K562 (cell line): ENCODE measurements at regions not wholly inside any gene's neighbourhood (a gene's known extent, or its start where the extent isn't known, plus 50 kb on each side); places are given as distances from the start of the nearest gene placed in this dataset.

Experiments used
- ATAC-seq: fragments of 200-7000 bp; cut with Tn5 transposase; 3 replicates; pipeline ENCODE4 v1.9.1; 2020; ENCODE audit warnings: moderate library complexity
- BruUV-seq: library from RNA; stranded (reverse); fragments of 400-500 nt; replicated peaks from 2 replicates; lab custom pipeline; 2021; lab: Mats Ljungman, UMichigan
- CTCF ChIA-PET: fragments of 300-600 bp; formaldehyde crosslinking; extraction: SDS; loops from one replicate; lab custom pipeline; 2021; ENCODE audit warnings: low intra/inter-chr PET ratio; lab: Yijun Ruan, JAX
- POLR2A ChIA-PET: fragments of 300-600, 350-650 bp; sonication (Branson Sonifier 250); formaldehyde crosslinking; extraction: SDS; loops from one replicate; lab custom pipeline; 2021; ENCODE audit warnings: antibody characterized with exemption, inconsistent platforms; lab: Yijun Ruan, JAX
- DNase-seq, 4 experiments: peaks; one replicate each; pipeline versions ENCODE4 v3.0.0 to v3.0.0-alpha.2; 2011 to 2018; ENCODE audit warnings: low spot score in 3 of 4, mixed read lengths in 3 of 4; ENCODE audit errors: extremely low read depth in 1 of 4
- FAIRE-seq: peaks from 2 replicates; lab custom pipeline; 2011; peaks lifted over from hg19 to GRCh38; lab: Jason Lieb, UNC
- H2AFZ ChIP-seq: 2 replicates; pipeline ENCODE4 v1.6.0; 2011; ENCODE audit warnings: low read depth, low read length, control low read depth, inconsistent platforms
- H3K27ac ChIP-seq: fragments of 200-600 bp; 3 replicates; pipeline ENCODE4 v1.8.0; 2011; ENCODE audit warnings: low read depth, mild to moderate bottlenecking, control low read depth, inconsistent platforms, low read length, moderate library complexity, mixed read lengths; ENCODE audit errors: extremely low read depth
- H3K27me3 ChIP-seq, 2 experiments: fragments of 300-600 bp in 1 of 2; 2 replicates in 1 of 2; 3 replicates in 1 of 2; pipeline versions ENCODE4 v1.6.0 to v1.8.0; 2011; ENCODE audit warnings: inconsistent platforms in 2 of 2, low read length in 2 of 2, mild to moderate bottlenecking in 1 of 2, mixed read lengths in 1 of 2, moderate library complexity in 1 of 2; ENCODE audit not compliant: control insufficient read depth in 2 of 2, insufficient read depth in 2 of 2
- H3K36me3 ChIP-seq: fragments of 300-600 bp; 3 replicates; pipeline ENCODE4 v1.8.0; 2011; ENCODE audit warnings: mild to moderate bottlenecking, low read length, inconsistent platforms; ENCODE audit not compliant: control insufficient read depth, insufficient read depth
- H3K4me1 ChIP-seq, 2 experiments: fragments of 200-600 bp in 1 of 2; replicated peaks in 1 of 2; 2 replicates in 1 of 2; 3 replicates in 1 of 2; pipeline versions ENCODE4 v1.5.1 to v1.8.0; 2011; ENCODE audit warnings: inconsistent platforms in 2 of 2, low read length in 2 of 2, mild to moderate bottlenecking in 1 of 2, mixed read lengths in 1 of 2, moderate library complexity in 1 of 2; ENCODE audit not compliant: control insufficient read depth in 2 of 2, insufficient read depth in 2 of 2
- H3K4me2 ChIP-seq: 2 replicates; pipeline ENCODE4 v1.6.1; 2011; ENCODE audit warnings: low read length, control low read depth, inconsistent platforms, mixed read lengths; ENCODE audit not compliant: insufficient read depth
- H3K4me3 ChIP-seq: fragments of 200-600 bp; sonication (generic), shearing (Covaris generic); 2 replicates; pipeline ENCODE4 v1.5.1; 2016; ENCODE audit warnings: control low read depth, inconsistent platforms
- H3K79me2 ChIP-seq: fragments of 200-600 bp; 3 replicates; pipeline ENCODE4 v1.8.0; 2011; ENCODE audit warnings: low read length, inconsistent platforms; ENCODE audit not compliant: control insufficient read depth, insufficient read depth
- H3K9ac ChIP-seq, 2 experiments: 2 replicates each; pipeline versions ENCODE4 v1.6.0 to v1.6.1; 2011; ENCODE audit warnings: low read depth in 2 of 2, low read length in 2 of 2, control low read depth in 1 of 2, inconsistent platforms in 1 of 2, mild to moderate bottlenecking in 1 of 2, mixed read lengths in 1 of 2; ENCODE audit not compliant: insufficient read depth in 1 of 2
- H3K9me1 ChIP-seq: one replicate; pipeline ENCODE4 v1.6.0; 2011; ENCODE audit warnings: inconsistent platforms, mild to moderate bottlenecking, low read length, moderate library complexity; ENCODE audit not compliant: control insufficient read depth, insufficient read depth
- H3K9me3 ChIP-seq: replicated peaks from 2 replicates; pipeline ENCODE4 v1.5.1; 2011; ENCODE audit warnings: low read depth, low read length, inconsistent platforms; ENCODE audit not compliant: control insufficient read depth, insufficient read depth
- H4K20me1 ChIP-seq: replicated peaks from 2 replicates; pipeline ENCODE4 v1.6.1; 2011; ENCODE audit warnings: low read length, inconsistent platforms, mixed read lengths; ENCODE audit not compliant: control insufficient read depth, insufficient read depth
- BDP1 ChIP-seq: IDR thresholded peaks from 3 replicates; pipeline ENCODE4 v1.6.1; 2011; ENCODE audit not compliant: insufficient read length, insufficient read depth
- CSDE1 ChIP-seq, 2 experiments: fragments of 450-650 bp; IDR thresholded peaks; 2 replicates each; pipeline ENCODE4 v1.6.1; 2016; ENCODE audit warnings: mild to moderate bottlenecking in 1 of 2
- E2F5 ChIP-seq: sonication (generic); formaldehyde crosslinking; IDR thresholded peaks from 2 replicates; pipeline ENCODE4 v1.8.0; 2022; ENCODE audit warnings: mild to moderate bottlenecking, missing genetic modification reagents
- ILF3 ChIP-seq: fragments of 450-650 bp; IDR thresholded peaks from 2 replicates; pipeline ENCODE4 v1.6.1; 2018; ENCODE audit warnings: antibody characterized with exemption, mild to moderate bottlenecking, moderate library complexity, borderline replicate concordance
- KHSRP ChIP-seq: fragments of 450-650 bp; IDR thresholded peaks from 2 replicates; pipeline ENCODE4 v1.6.1; 2017
- MCM5 ChIP-seq: fragments of 450-650 bp; IDR thresholded peaks from 2 replicates; pipeline ENCODE4 v1.6.1; 2016; ENCODE audit warnings: low read depth
- MYNN ChIP-seq, 2 experiments: sonication (generic); formaldehyde crosslinking in 1 of 2; IDR thresholded peaks; 2 replicates each; pipeline versions ENCODE4 v1.5.0 to v1.6.1; 2016 to 2020; ENCODE audit warnings: antibody characterized with exemption in 1 of 2, missing genetic modification reagents in 1 of 2
- NR0B1 ChIP-seq: fragments of 450-650 bp; IDR thresholded peaks from one replicate; pipeline ENCODE4 v1.6.1; 2018; ENCODE audit warnings: mild to moderate bottlenecking, moderate library complexity; ENCODE audit not compliant: partially characterized antibody
- POLR2H ChIP-seq: IDR thresholded peaks from 2 replicates; pipeline ENCODE4 v1.6.1; 2016; ENCODE audit warnings: missing genetic modification characterization, low read depth, mild to moderate bottlenecking, control low read depth, missing compliant biosample characterization, moderate library complexity
- TAF9B ChIP-seq: fragments of 450-650 bp; IDR thresholded peaks from 2 replicates; pipeline ENCODE4 v1.6.1; 2018; ENCODE audit warnings: mild to moderate bottlenecking; ENCODE audit not compliant: partially characterized antibody
- TCFL5 ChIP-seq: fragments of 250-450 bp; sonication (Bioruptor Pico); conservative IDR thresholded peaks from 2 replicates; pipeline ENCODE4 v1.6.1; 2021; ENCODE audit warnings: mild to moderate bottlenecking, moderate library complexity, matching md5 sums
- ZFP30 ChIP-seq: fragments of 250-450 bp; sonication (Bioruptor Pico); IDR thresholded peaks from 2 replicates; pipeline ENCODE4 v1.8.0; 2022; ENCODE audit warnings: moderate library complexity, mild to moderate bottlenecking, inconsistent platforms, borderline replicate concordance
- WGBS: fragments of 100-300 bp; shearing (Covaris generic); methylation state at CpG from one replicate; pipeline ENCODE4 v1.1.6; 2016; ENCODE audit warnings: low coverage, mixed read lengths; ENCODE audit not compliant: insufficient coverage; ENCODE audit errors: missing lambda C conversion rate; 5-methylcytosine and 5-hydroxymethylcytosine counted together
- in situ Hi-C: fragments of 300-500 bp; cut with MboI; formaldehyde crosslinking; loops from 4 replicates; pipeline ENCODE4 v1.15.0; 2018; ENCODE audit warnings: inconsistent platforms, mixed read lengths
- intact Hi-C: fragments of 100-400 bp; cut with micrococcal nuclease; formaldehyde crosslinking; loops from 2 replicates; pipeline ENCODE4 v1.14.2; 2022

GRCh38 chr12:91972896-91973295, 172.8 kb downstream of the BTG1 start:
- no peak overlapping the region for H3K27ac ChIP-seq
- POLR2A ChIA-PET, result no interaction called here
- no peak overlapping the region for H3K4me3 ChIP-seq
- no peak overlapping the region for H3K9ac ChIP-seq
- no peaks in the 10 kb centered on the region for H3K27me3 ChIP-seq
- H3K9me3 ChIP-seq, result no peaks in the 10 kb centered on the region; the same call in 1 of the 2 replicates
- DNase-seq (no peak), FAIRE-seq (no peak), ATAC-seq (no peak)
- H3K4me2 ChIP-seq, result no peak overlapping the region
- no TSS peak for BruUV-seq
- no peaks in the 10 kb centered on the region for H3K9me1 ChIP-seq
- CTCF ChIA-PET, result no interaction called here
- H3K4me1 ChIP-seq, result no peaks in the 10 kb centered on the region; a peak in 1 of 5 replicates
- 43% methylated on average over 1 of the region's 1 CpG for WGBS
- in situ Hi-C loops, result no loop called here
- H3K36me3 ChIP-seq, result no peaks in the 10 kb centered on the region
- no peak overlapping the region for H2AFZ ChIP-seq
- TF ChIP-seq POLR2H (tag), result no peak
- no peak for TF ChIP-seq CSDE1 (IDR thresholded peaks at IDR 0.05)
- TF ChIP-seq BDP1, result no peak
- no peak for TF ChIP-seq ILF3
- TF ChIP-seq MCM5, result no peak
- no peak for TF ChIP-seq TAF9B
- TF ChIP-seq KHSRP, result no peak
- TF ChIP-seq TCFL5, result no peak
- TF ChIP-seq ZFP30 (CRISPR knock-in tag), result no peak
- TF ChIP-seq E2F5 (CRISPR knock-in tag), result no peak
- no peak for TF ChIP-seq NR0B1
- TF ChIP-seq MYNN (IDR thresholded peaks at IDR 0.05), result no peak
- TF ChIP-seq MYNN (CRISPR knock-in tag; IDR thresholded peaks at IDR 0.05), result no peak
- intact Hi-C loops, result no loop called here
- no peaks in the 10 kb centered on the region for H3K79me2 ChIP-seq
- no peaks in the 10 kb centered on the region for H4K20me1 ChIP-seq
